GM10266 (cell line): ENCODE measurements at regions not wholly inside any gene's neighbourhood (a gene's known extent, or its start where the extent isn't known, plus 50 kb on each side); places are given as distances from the start of the nearest gene placed in this dataset.
"Not testable (repeated sequence)": the region's sequence is repeated elsewhere in the genome, so short reads cannot be mapped to it uniquely, and the experiment has no call there.

Experiments used
- DNase-seq: peaks from one replicate; pipeline ENCODE4 v3.0.0; 2012; ENCODE audit errors: extremely low spot score
- TF ChIP-seq, protein P1 (sequence below): IDR thresholded peaks from 2 replicates; pipeline ENCODE4 v1.5.1; 2012; ENCODE audit warnings: mild to moderate bottlenecking, low read depth; ENCODE audit not compliant: control insufficient read depth, insufficient read depth; ENCODE audit errors: missing control alignments

DNA sequence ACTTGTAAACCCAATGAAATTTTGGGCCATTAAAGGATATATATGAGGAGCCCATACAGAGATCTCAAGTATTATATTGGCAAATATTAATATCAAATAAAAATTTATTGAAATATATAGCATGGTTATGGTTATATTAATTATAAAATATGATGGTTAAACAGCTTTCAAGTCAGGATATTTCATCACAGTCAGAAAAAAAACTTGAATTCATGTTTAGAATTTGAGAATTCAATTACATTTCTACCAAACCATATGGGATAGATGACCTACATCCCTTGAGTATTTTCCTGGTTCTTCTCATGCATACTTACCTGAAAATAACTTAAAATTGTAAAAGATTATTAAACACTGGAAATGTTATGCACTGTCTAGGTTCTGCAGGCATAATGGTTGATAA is 956.1 kb upstream of the EDIL3 start:
- TF ChIP-seq, protein P1, sequence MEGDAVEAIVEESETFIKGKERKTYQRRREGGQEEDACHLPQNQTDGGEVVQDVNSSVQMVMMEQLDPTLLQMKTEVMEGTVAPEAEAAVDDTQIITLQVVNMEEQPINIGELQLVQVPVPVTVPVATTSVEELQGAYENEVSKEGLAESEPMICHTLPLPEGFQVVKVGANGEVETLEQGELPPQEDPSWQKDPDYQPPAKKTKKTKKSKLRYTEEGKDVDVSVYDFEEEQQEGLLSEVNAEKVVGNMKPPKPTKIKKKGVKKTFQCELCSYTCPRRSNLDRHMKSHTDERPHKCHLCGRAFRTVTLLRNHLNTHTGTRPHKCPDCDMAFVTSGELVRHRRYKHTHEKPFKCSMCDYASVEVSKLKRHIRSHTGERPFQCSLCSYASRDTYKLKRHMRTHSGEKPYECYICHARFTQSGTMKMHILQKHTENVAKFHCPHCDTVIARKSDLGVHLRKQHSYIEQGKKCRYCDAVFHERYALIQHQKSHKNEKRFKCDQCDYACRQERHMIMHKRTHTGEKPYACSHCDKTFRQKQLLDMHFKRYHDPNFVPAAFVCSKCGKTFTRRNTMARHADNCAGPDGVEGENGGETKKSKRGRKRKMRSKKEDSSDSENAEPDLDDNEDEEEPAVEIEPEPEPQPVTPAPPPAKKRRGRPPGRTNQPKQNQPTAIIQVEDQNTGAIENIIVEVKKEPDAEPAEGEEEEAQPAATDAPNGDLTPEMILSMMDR = no peak
- DNase-seq = no peak

DNA sequence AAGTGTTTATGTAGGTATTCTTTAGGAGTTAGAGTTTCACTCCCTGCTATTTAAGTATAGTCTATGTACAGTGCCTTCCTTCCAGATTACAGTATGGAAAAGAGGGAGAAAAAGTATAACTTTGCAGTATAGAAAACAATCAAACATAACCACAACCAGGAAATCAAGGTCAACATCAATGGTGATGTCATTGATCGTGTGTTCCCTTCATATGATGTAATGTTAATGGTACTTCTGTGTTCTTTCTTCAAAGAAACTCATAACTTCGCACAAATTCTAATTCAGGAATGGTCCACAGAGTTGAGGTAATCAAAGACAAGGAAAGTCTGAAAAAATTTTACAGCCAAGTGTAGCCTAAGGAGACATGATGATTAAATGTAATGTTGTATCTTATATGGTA is 961.1 kb upstream of the EDIL3 start:
- DNase-seq = no peak
- TF ChIP-seq, protein P1 = no peak

DNA sequence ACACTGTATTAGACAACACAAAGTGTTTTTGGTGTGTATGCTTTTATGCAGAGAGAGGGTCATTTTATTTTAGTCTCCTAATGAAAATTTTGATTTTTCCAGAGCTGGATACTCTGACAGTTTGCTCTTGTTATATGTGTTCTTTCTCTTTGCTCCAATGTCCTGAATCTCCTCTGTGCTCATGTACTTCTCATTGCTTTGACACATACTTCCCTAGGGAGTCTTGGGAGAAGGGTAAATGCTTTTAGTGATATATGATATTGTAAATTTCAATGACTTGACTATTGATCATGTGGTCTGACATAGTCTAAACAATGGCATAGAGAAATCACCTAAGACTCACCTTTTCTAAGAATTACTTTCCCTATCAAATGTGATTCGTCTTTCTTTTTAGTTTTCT is 972.6 kb upstream of the EDIL3 start:
- TF ChIP-seq, protein P1 = no peak

DNA sequence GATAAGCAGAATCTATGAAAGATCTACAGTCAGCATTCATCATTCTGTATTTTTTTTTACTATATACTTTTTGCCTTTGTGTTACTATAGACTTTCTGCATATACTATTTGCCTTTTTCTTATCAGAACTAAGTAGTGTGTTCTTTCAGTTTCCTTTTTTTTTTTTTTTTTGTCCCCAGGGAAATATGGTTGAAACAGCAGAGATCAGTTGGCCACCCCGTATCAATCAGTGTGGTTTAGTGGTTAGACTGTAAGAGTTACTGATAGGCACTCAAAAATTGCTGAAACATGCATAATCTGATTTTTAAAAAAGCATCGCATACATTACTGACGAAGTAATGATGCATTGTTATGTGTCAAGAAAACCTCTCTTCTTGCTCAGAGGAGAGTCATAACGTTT is 990.8 kb upstream of the EDIL3 start:
- TF ChIP-seq, protein P1 = no peak

More for the DNA sequence above, 972.6 kb upstream of the EDIL3 start:
- no peak for DNase-seq

DNA sequence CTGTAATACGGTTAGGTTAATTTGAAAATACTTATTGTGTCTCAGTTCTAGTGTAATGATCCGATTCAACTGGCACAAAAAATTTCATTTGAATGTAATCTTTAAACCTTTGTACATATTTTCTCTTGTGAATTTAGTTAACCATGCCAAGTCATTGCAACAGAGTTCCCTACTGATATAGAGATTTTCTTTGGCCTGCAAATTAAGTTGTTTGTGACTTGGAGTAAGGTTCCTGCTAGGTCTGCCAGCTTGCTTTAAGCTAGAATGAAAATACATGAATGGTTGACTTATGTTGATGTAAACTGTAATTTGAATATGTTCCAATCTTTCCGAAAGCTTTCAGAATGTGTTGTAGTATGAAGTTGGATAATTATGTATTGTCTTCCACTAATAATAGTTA is 1004.1 kb upstream of the EDIL3 start:
- TF ChIP-seq, protein P1 = no peak
- DNase-seq = no peak

More for the DNA sequence above, 990.8 kb upstream of the EDIL3 start:
- DNase-seq = no peak

DNA sequence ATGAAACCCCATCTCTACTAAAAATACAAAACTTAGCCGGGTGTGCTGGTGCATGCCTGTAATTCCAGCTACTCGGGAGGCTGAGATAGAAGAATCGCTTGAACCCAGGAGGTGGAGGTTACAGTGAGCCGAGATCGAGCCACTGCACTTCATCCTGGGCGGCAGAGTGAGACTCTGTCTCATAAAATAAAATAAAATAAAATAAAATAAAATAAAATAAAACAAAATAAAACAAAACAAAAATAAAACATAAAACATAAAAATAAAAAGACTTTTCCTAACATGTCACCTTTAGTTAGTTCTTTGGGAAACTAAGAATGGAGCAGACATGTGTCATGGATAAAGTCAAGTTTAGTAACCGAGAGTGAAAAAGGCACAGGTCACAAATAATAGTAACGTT is 1007.6 kb upstream of the EDIL3 start:
- not testable (repeated sequence) for DNase-seq

DNA sequence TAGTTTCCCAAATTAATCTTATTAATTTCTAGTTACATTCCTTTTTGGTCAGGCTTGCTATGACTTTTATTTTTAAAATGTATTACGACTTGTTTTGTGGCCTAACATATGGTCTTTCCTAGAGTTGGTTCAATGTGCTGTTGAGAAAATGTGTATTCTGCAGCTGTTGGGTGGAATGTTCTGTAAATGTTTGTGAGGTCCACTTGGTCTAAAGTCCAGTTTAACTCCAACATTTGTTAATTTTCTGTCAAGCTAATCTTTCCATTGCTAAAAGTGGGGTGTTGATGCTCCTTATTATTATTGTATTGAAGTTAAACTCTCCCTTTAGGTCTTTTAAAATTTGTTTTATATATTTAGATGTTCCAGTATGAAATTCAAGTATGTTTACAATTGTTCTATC is 1010.8 kb upstream of the EDIL3 start:
- no peak for DNase-seq
- TF ChIP-seq, protein P1 = no peak

DNA sequence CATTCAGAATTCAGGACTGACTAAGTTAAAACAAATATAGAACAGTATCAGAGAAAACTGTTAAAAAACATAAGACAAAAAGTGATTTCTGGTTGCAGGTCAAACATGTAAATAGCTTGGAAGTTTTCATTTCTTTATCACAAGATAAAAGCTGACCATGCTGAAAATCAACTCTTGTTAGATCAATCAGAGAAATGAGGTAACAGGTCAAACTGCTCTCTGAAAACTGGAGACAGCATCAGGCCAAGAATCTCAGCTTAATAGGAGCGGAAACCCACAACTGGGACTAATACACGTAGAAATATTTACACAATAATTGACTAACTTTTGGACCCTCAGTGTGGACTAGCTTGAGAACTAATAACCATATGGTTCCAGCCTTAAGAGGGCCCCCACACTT is 1012.8 kb upstream of the EDIL3 start:
- DNase-seq = no peak
- TF ChIP-seq, protein P1 = no peak
